ENCODE measurements at regions not wholly inside any gene's neighbourhood (a gene's known extent, or its start where the extent isn't known, plus 50 kb on each side); places are given as distances from the start of the nearest gene placed in this dataset.

DNA sequence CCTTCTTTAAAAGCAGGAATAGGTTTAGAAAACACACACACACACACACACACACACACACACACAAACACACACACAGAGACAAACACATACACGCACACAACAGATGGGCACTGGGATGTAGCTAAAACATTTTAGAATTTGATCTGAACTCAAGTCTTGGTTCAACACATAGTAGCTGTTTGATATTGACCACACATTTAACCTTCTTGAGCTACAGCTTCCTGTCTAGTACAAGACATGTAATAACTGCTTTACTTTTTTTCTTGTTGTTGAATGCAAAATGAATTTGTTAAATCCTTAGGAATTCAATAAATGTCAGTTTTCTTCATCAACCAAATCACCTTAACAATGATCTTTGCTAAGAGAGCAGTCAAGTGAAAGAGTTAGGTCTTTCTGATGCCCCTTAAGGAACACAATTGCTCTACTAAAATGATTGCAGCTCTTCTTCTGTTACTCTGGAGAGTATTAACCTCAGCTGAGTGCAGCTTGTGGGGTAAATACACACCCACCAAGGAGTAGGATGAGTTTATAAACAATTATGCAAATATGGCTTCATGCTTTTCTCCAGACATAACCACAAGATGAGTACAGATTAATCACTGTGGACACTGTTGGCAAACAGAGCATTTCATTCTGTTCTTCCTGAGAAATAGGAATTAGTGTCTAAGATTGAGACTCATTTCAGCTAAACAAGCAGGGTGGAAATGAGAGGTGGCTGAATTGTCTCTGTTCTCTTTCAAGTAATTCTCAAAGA, 302.9 kb upstream of the PAPPA start:
- TF ChIP-seq POLR2A (IDR thresholded peaks at IDR 0.05) (no peak), POLR2AphosphoS5 (IDR thresholded peaks at IDR 0.05) (no peak)

Data from upper lobe of left lung (tissue), 4 donors.